NCI-H1048 (cell line): ENCODE measurements at regions not wholly inside any gene's neighbourhood (a gene's known extent, or its start where the extent isn't known, plus 50 kb on each side); places are given as distances from the start of the nearest gene placed in this dataset.
"Not testable (repeated sequence)": the region's sequence is repeated elsewhere in the genome, so short reads cannot be mapped to it uniquely, and the experiment has no call there.

Experiments used
- DNase-seq: peaks from one replicate; lab custom pipeline; 2025; lab: John Stamatoyannopoulos, UW

- DNase-seq, result no peak
Measured at GRCh38 chr1:194919146-194919545, 1689.1 kb downstream of the KCNT2 start.

GRCh38 chr1:194917769-194918168 is 1690.5 kb downstream of the KCNT2 start:
- no peak for DNase-seq

GRCh38 chr1:194908643-194909042 is 1699.6 kb downstream of the KCNT2 start:
- DNase-seq, result no peak

- DNase-seq, result no peak
Measured at GRCh38 chr1:194903524-194903923, 1704.7 kb downstream of the KCNT2 start.

GRCh38 chr1:194889310-194889709 is 1702.9 kb upstream of the B3GALT2 start:
- DNase-seq, result no peak

GRCh38 chr1:194870860-194871259 is 1684.4 kb upstream of the B3GALT2 start:
- no peak for DNase-seq

GRCh38 chr1:194866153-194866552 is 1679.7 kb upstream of the B3GALT2 start:
- DNase-seq, result no peak

GRCh38 chr1:194865383-194865782 is 1679.0 kb upstream of the B3GALT2 start:
- DNase-seq, result no peak

- no peak for DNase-seq
Measured at GRCh38 chr1:194862129-194862528, 1675.7 kb upstream of the B3GALT2 start.

- DNase-seq, result no peak
Measured at GRCh38 chr1:194860248-194861201, 1674.1 kb upstream of the B3GALT2 start.

- DNase-seq, result not testable (repeated sequence)
Measured at GRCh38 chr1:194859481-194860154, 1673.2 kb upstream of the B3GALT2 start.

GRCh38 chr1:194858811-194859480 is 1672.5 kb upstream of the B3GALT2 start:
- not testable (repeated sequence) for DNase-seq

GRCh38 chr1:194857413-194857812 is 1671.0 kb upstream of the B3GALT2 start:
- no peak for DNase-seq

GRCh38 chr1:194848846-194849245 is 1662.4 kb upstream of the B3GALT2 start:
- no peak for DNase-seq

- no peak for DNase-seq
Measured at GRCh38 chr1:194846488-194846887, 1660.1 kb upstream of the B3GALT2 start.

- DNase-seq, result no peak
Measured at GRCh38 chr1:194843077-194843476, 1656.7 kb upstream of the B3GALT2 start.

GRCh38 chr1:194833111-194833510 is 1646.7 kb upstream of the B3GALT2 start:
- DNase-seq, result no peak

- DNase-seq, result not testable (repeated sequence)
Measured at GRCh38 chr1:194831595-194831994, 1645.2 kb upstream of the B3GALT2 start.

GRCh38 chr1:194830387-194830786 is 1644.0 kb upstream of the B3GALT2 start:
- no peak for DNase-seq

GRCh38 chr1:194829492-194829891 is 1643.1 kb upstream of the B3GALT2 start:
- DNase-seq, result no peak

- no peak for DNase-seq
Measured at GRCh38 chr1:194825382-194825781, 1639.0 kb upstream of the B3GALT2 start.

- DNase-seq, result no peak
Measured at GRCh38 chr1:194821091-194821490, 1634.7 kb upstream of the B3GALT2 start.

GRCh38 chr1:194818674-194819073 is 1632.3 kb upstream of the B3GALT2 start:
- no peak for DNase-seq
